ENCODE measurements at regions not wholly inside any gene's neighbourhood (a gene's known extent, or its start where the extent isn't known, plus 50 kb on each side); places are given as distances from the start of the nearest gene placed in this dataset.

- no peak for DNase-seq
Measured at GRCh38 chr1:200354243-200354642, 55.6 kb downstream of the ZNF281 start.

- DNase-seq: no peak
Measured at GRCh38 chr1:200353232-200353631, 56.6 kb downstream of the ZNF281 start.

GRCh38 chr1:200351826-200352549 lies 57.8 kb downstream of the ZNF281 start:
- DNase-seq: no peak

GRCh38 chr1:200351425-200351824 lies 58.4 kb downstream of the ZNF281 start:
- DNase-seq: no peak

GRCh38 chr1:200346700-200347099 lies 63.1 kb downstream of the ZNF281 start:
- no peak for DNase-seq

- no peak for DNase-seq
Measured at GRCh38 chr1:200345520-200345919, 64.3 kb downstream of the ZNF281 start.

GRCh38 chr1:200343874-200344273 lies 66.0 kb downstream of the ZNF281 start:
- DNase-seq: no peak

- DNase-seq: no peak
Measured at GRCh38 chr1:200342511-200343311, 67.1 kb downstream of the ZNF281 start.

- no peak for DNase-seq
Measured at GRCh38 chr1:200338451-200338850, 71.4 kb downstream of the ZNF281 start.

GRCh38 chr1:200337831-200338230 lies 72.0 kb downstream of the ZNF281 start:
- no peak for DNase-seq

- DNase-seq: no peak
Measured at GRCh38 chr1:200337410-200337809, 72.4 kb downstream of the ZNF281 start.

GRCh38 chr1:200336901-200337391 lies 72.9 kb downstream of the ZNF281 start:
- no peak for DNase-seq

GRCh38 chr1:200336101-200336845 lies 73.6 kb downstream of the ZNF281 start:
- DNase-seq: peak; percentile 24

- no peak for DNase-seq
Measured at GRCh38 chr1:200334661-200335256, 75.1 kb downstream of the ZNF281 start.

GRCh38 chr1:200333329-200333728 lies 76.5 kb downstream of the ZNF281 start:
- no peak for DNase-seq

GRCh38 chr1:200332716-200333115 lies 77.1 kb downstream of the ZNF281 start:
- no peak for DNase-seq

GRCh38 chr1:200330741-200331428 lies 79.0 kb downstream of the ZNF281 start:
- DNase-seq: no peak

GRCh38 chr1:200329208-200329882 lies 80.5 kb downstream of the ZNF281 start:
- DNase-seq: no peak

- DNase-seq: no peak
Measured at GRCh38 chr1:200328379-200328778, 81.5 kb downstream of the ZNF281 start.

GRCh38 chr1:200323856-200324400 lies 85.9 kb downstream of the ZNF281 start:
- no peak for DNase-seq

GRCh38 chr1:200319148-200319547 lies 90.7 kb downstream of the ZNF281 start:
- no peak for DNase-seq

All from 8988T (cell line).